ENCODE measurements at regions not wholly inside any gene's neighbourhood (a gene's known extent, or its start where the extent isn't known, plus 50 kb on each side); places are given as distances from the start of the nearest gene placed in this dataset.

- no peak overlapping the region for H3K27ac ChIP-seq (ENCODE audit: extremely low read length, insufficient read depth, low read length)
- DNase-seq (ENCODE audit: low spot score) (no peak), FAIRE-seq (no peak), ATAC-seq (no peak)
- no peak overlapping the region for H3K4me2 ChIP-seq (ENCODE audit: low read depth, low read length)
- H2AFZ ChIP-seq (ENCODE audit: low read length) = no peak overlapping the region
- no TSS peak for BruUV-seq (replicated peaks)
- H4K20me1 ChIP-seq (ENCODE audit: insufficient read depth, low read length) = no peaks in the 10 kb centered on the region
- no peaks in the 10 kb centered on the region for H3K4me1 ChIP-seq (ENCODE audit: insufficient read depth, low read length)
- H3K79me2 ChIP-seq (ENCODE audit: insufficient read depth, low read length) = no peaks in the 10 kb centered on the region
- ChIA-PET CTCF (ENCODE audit: low intra/inter-chr PET ratio, low total read pairs) (no interaction called here), POLR2A (no interaction called here)
- H3K36me3 ChIP-seq (replicated peaks in 1 of 2; ENCODE audit: control insufficient read depth in 1 of 2, insufficient read depth in 2 of 2, low read length in 2 of 2) = no peaks in the 10 kb centered on the region
- H3K9ac ChIP-seq (ENCODE audit: insufficient read depth, low read depth, low read length) = no peak overlapping the region
- in situ Hi-C loops (cut with HindIII; ENCODE audit: extremely low pct_ligation_motif_present, low pct_unique_long_range_greater_than_20kb) (no loop called here), intact Hi-C loops (cut with micrococcal nuclease; ENCODE audit: unreplicated experiment) (no loop called here)
- no peaks in the 10 kb centered on the region; the same call in 1 of the 2 replicates for H3K9me3 ChIP-seq (ENCODE audit: low read length)
- no peaks in the 10 kb centered on the region for H3K27me3 ChIP-seq (ENCODE audit: control insufficient read depth in 1 of 2, insufficient read depth in 2 of 2, low read length in 2 of 2)
- no peak for TF ChIP-seq ZNF740 (CRISPR knock-in tag; IDR thresholded peaks at IDR 0.05)
- no peak for TF ChIP-seq HOXD1 (CRISPR knock-in tag; IDR thresholded peaks at IDR 0.05)
- WGBS (ENCODE audit: low lambda C conversion rate) = 2% methylated on average over 3 of the region's 3 CpGs
- H3K4me3 ChIP-seq (replicated peaks in 1 of 3; ENCODE audit: insufficient read depth in 1 of 3, low read depth in 2 of 3, low read length in 3 of 3) = no peak overlapping the region
These were observed 461.3 kb downstream of the MCTP2 start for GRCh38 chr15:94692710-94693109.

GRCh38 chr15:94700211-94700610, 468.9 kb downstream of the MCTP2 start:
- CTCF ChIA-PET (ENCODE audit: low intra/inter-chr PET ratio, low total read pairs) = no interaction called here
- no TSS peak for BruUV-seq (replicated peaks)
- in situ Hi-C loops (cut with HindIII; ENCODE audit: extremely low pct_ligation_motif_present, low pct_unique_long_range_greater_than_20kb) (loop anchor here (25.0 kb wide), 1 partner anchor 112 kb away; no protein-coding TSS in a partner anchor), intact Hi-C loops (cut with micrococcal nuclease; ENCODE audit: unreplicated experiment) (no loop called here)
- H3K9me3 ChIP-seq (ENCODE audit: low read length) = no peaks in the 10 kb centered on the region
- no peak for TF ChIP-seq RFX1 (IDR thresholded peaks at IDR 0.05)
- no peak for TF ChIP-seq BCLAF1 (IDR thresholded peaks at IDR 0.05)
- no peak for TF ChIP-seq KDM2A (CRISPR knock-in tag; IDR thresholded peaks at IDR 0.05; ENCODE audit: borderline replicate concordance, low read depth)
- TF ChIP-seq ZNF180 (CRISPR knock-in tag; IDR thresholded peaks at IDR 0.05; ENCODE audit: borderline replicate concordance, low read depth) = no peak
- TF ChIP-seq AGO2 (optimal IDR thresholded peaks at IDR 0.05; ENCODE audit: low read depth, low read length) = no peak
- no peak for TF ChIP-seq ZNF761 (CRISPR knock-in tag; conservative IDR thresholded peaks at IDR 0.05)
- no peak for TF ChIP-seq GATAD2A (CRISPR knock-in tag; IDR thresholded peaks at IDR 0.05)
- POLR2A ChIA-PET = no interaction called here
- ATAC-seq (no peak), FAIRE-seq (no peak), DNase-seq (ENCODE audit: low spot score) (no peak)
- H3K9ac ChIP-seq (ENCODE audit: insufficient read depth, low read depth, low read length) = no peak overlapping the region
- H3K4me1 ChIP-seq (ENCODE audit: insufficient read depth, low read length) = no peaks in the 10 kb centered on the region
- H3K27ac ChIP-seq (ENCODE audit: extremely low read length, insufficient read depth, low read length) = no peak overlapping the region
- 32% methylated on average over 4 of the region's 4 CpGs for WGBS (ENCODE audit: low lambda C conversion rate)
- H3K36me3 ChIP-seq (replicated peaks in 1 of 2; ENCODE audit: control insufficient read depth in 1 of 2, insufficient read depth in 2 of 2, low read length in 2 of 2) = no peaks in the 10 kb centered on the region
- no peaks in the 10 kb centered on the region for H4K20me1 ChIP-seq (ENCODE audit: insufficient read depth, low read length)
- no peaks in the 10 kb centered on the region for H3K79me2 ChIP-seq (ENCODE audit: insufficient read depth, low read length)
- H3K4me2 ChIP-seq (ENCODE audit: low read depth, low read length) = no peak overlapping the region
- no peak overlapping the region for H3K4me3 ChIP-seq (replicated peaks in 1 of 3; ENCODE audit: insufficient read depth in 1 of 3, low read depth in 2 of 3, low read length in 3 of 3)
- no peaks in the 10 kb centered on the region for H3K27me3 ChIP-seq (ENCODE audit: control insufficient read depth in 1 of 2, insufficient read depth in 2 of 2, low read length in 2 of 2)
- no peak overlapping the region for H2AFZ ChIP-seq (ENCODE audit: low read length)
